ENCODE measurements at regions not wholly inside any gene's neighbourhood (a gene's known extent, or its start where the extent isn't known, plus 50 kb on each side); places are given as distances from the start of the nearest gene placed in this dataset.

- DNase-seq = no peak
- H3K27ac ChIP-seq = no peak overlapping the region
- intact Hi-C loops (cut with DNase I; ENCODE audit: low total_unique reads) = no loop called here
These were observed 555.0 kb upstream of the CCDC54 start for GRCh38 chr3:106822204-106822603.

GRCh38 chr3:106823701-106824100 lies 553.5 kb upstream of the CCDC54 start:
- H3K4me1 ChIP-seq = peaks cover 0 to 5% (median 0%) of the 10 kb centered on the region in 4 donors
- no peaks in the 10 kb centered on the region for H3K27me3 ChIP-seq
- TF ChIP-seq POLR2A (IDR thresholded peaks at IDR 0.05) = no peak
- TF ChIP-seq EP300 (IDR thresholded peaks at IDR 0.05; ENCODE audit: low read depth) = no peak
- no peak for TF ChIP-seq CTCF (IDR thresholded peaks at IDR 0.05)
- no peak for TF ChIP-seq POLR2AphosphoS5 (IDR thresholded peaks at IDR 0.05)
- DNase-seq = no peak
- in situ Hi-C loops (cut with MboI; ENCODE audit: low pct_ligation_motif_present in 1 of 4, low pct_unique_long_range_greater_than_20kb in 1 of 4, low sequenced_read_pairs in 3 of 4) (no loop called here), intact Hi-C loops (cut with DNase I; ENCODE audit: low total_unique reads) (no loop called here)
- no peak overlapping the region for H3K27ac ChIP-seq
- H3K4me3 ChIP-seq = no peak overlapping the region
- WGBS, 2 donors (ENCODE audit: low coverage in 1 of 2) = 73 to 81% methylated on average over 3 of the region's 3 CpGs
- H3K36me3 ChIP-seq = no peaks in the 10 kb centered on the region
- no peaks in the 10 kb centered on the region for H3K9me3 ChIP-seq

More at GRCh38 chr3:106822204-106822603, 555.0 kb upstream of the CCDC54 start:
- in situ Hi-C loops (cut with MboI; ENCODE audit: low pct_ligation_motif_present in 1 of 4, low pct_unique_long_range_greater_than_20kb in 1 of 4, low sequenced_read_pairs in 3 of 4) = no loop called here
- TF ChIP-seq CTCF (IDR thresholded peaks at IDR 0.05) (no peak), POLR2A (IDR thresholded peaks at IDR 0.05) (no peak), EP300 (IDR thresholded peaks at IDR 0.05; ENCODE audit: low read depth) (no peak), POLR2AphosphoS5 (IDR thresholded peaks at IDR 0.05) (no peak)
- WGBS, 2 donors (ENCODE audit: low coverage in 1 of 2) = 90 to 100% methylated on average over 1 to 11 of the region's 11 CpGs
- Histone ChIP-seq H3K4me1 (peaks cover 0 to 5% (median 0%) of the 10 kb centered on the region in 4 donors), H3K4me3 (no peak overlapping the region), H3K9me3 (no peaks in the 10 kb centered on the region), H3K27me3 (no peaks in the 10 kb centered on the region), H3K36me3 (no peaks in the 10 kb centered on the region)

- no peaks in the 10 kb centered on the region for H3K36me3 ChIP-seq
- DNase-seq = no peak
- in situ Hi-C loops (cut with MboI; ENCODE audit: low pct_ligation_motif_present in 1 of 4, low pct_unique_long_range_greater_than_20kb in 1 of 4, low sequenced_read_pairs in 3 of 4) (no loop called here), intact Hi-C loops (cut with DNase I; ENCODE audit: low total_unique reads) (no loop called here)
- 64% methylated on average over 1 of the region's 1 CpG; no CpG with 5 or more reads in 1 of the 2 donors for WGBS, 2 donors (ENCODE audit: low coverage in 1 of 2)
- no peak overlapping the region for H3K4me3 ChIP-seq
- H3K4me1 ChIP-seq = peaks cover 0 to 5% (median 0%) of the 10 kb centered on the region in 4 donors
- no peak overlapping the region for H3K27ac ChIP-seq
- TF ChIP-seq CTCF (IDR thresholded peaks at IDR 0.05) = no peak
- TF ChIP-seq POLR2A (IDR thresholded peaks at IDR 0.05) = no peak
- no peak for TF ChIP-seq POLR2AphosphoS5 (IDR thresholded peaks at IDR 0.05)
- no peak for TF ChIP-seq EP300 (IDR thresholded peaks at IDR 0.05; ENCODE audit: low read depth)
- no peaks in the 10 kb centered on the region for H3K27me3 ChIP-seq
- no peaks in the 10 kb centered on the region for H3K9me3 ChIP-seq
These were observed 552.4 kb upstream of the CCDC54 start for GRCh38 chr3:106824856-106825255.

GRCh38 chr3:106825962-106826605 lies 551.2 kb upstream of the CCDC54 start:
- Histone ChIP-seq H3K9me3 (no peaks in the 10 kb centered on the region), H3K4me3 (no peak overlapping the region), H3K27me3 (no peaks in the 10 kb centered on the region), H3K27ac (no peak overlapping the region), H3K36me3 (no peaks in the 10 kb centered on the region), H3K4me1 (peaks cover 0 to 5% (median 0%) of the 10 kb centered on the region in 4 donors)
- in situ Hi-C loops (cut with MboI; ENCODE audit: low pct_ligation_motif_present in 1 of 4, low pct_unique_long_range_greater_than_20kb in 1 of 4, low sequenced_read_pairs in 3 of 4) = no loop called here
- WGBS, 2 donors (ENCODE audit: low coverage in 1 of 2) = 62 to 81% methylated on average over 4 of the region's 4 CpGs
- DNase-seq = no peak
- TF ChIP-seq POLR2AphosphoS5 (IDR thresholded peaks at IDR 0.05) = no peak
- no peak for TF ChIP-seq CTCF (IDR thresholded peaks at IDR 0.05)
- TF ChIP-seq POLR2A (IDR thresholded peaks at IDR 0.05) = no peak
- intact Hi-C loops (cut with DNase I; ENCODE audit: low total_unique reads) = no loop called here

Measured in transverse colon (tissue), 4 donors.